CD14-positive monocyte (primary cell): ENCODE measurements at regions not wholly inside any gene's neighbourhood (a gene's known extent, or its start where the extent isn't known, plus 50 kb on each side); places are given as distances from the start of the nearest gene placed in this dataset.

Experiments used
- DNase-seq, 3 donors: peaks; one replicate each; pipeline ENCODE4 v3.0.0-alpha.2; 2011 to 2022
- H2AFZ ChIP-seq: 2 replicates; pipeline ENCODE4 v1.6.0; 2012; ENCODE audit warnings: mild to moderate bottlenecking, low read depth, low read length, inconsistent platforms; ENCODE audit not compliant: insufficient read depth, poor library complexity, severe bottlenecking
- H3K27ac ChIP-seq, 2 donors: 1 replicate in 1 of 2; 2 replicates in 1 of 2; pipeline ENCODE4 v1.5.1; 2012 to 2013; ENCODE audit warnings: low read length in 2 of 2, control low read depth in 1 of 2, inconsistent platforms in 1 of 2, low read depth in 1 of 2, mild to moderate bottlenecking in 1 of 2
- H3K27me3 ChIP-seq, 2 donors: one replicate each; pipeline versions ENCODE4 v1.6.0 to v1.6.1; 2011 to 2013; ENCODE audit warnings: low read length in 2 of 2; ENCODE audit not compliant: control insufficient read depth in 2 of 2, insufficient read depth in 2 of 2
- H3K36me3 ChIP-seq, 2 donors: replicated peaks in 1 of 2; 1 replicate in 1 of 2; 2 replicates in 1 of 2; pipeline versions ENCODE4 v1.5.1 to v1.6.1; 2012 to 2013; ENCODE audit warnings: low read length in 2 of 2, control low read depth in 1 of 2, inconsistent platforms in 1 of 2, mild to moderate bottlenecking in 1 of 2; ENCODE audit not compliant: insufficient read depth in 2 of 2, control insufficient read depth in 1 of 2
- H3K4me1 ChIP-seq, 2 donors: 1 replicate in 1 of 2; 2 replicates in 1 of 2; pipeline versions ENCODE4 v1.5.1 to v1.6.1; 2012 to 2013; ENCODE audit warnings: low read length in 2 of 2, control low read depth in 1 of 2, inconsistent platforms in 1 of 2, mild to moderate bottlenecking in 1 of 2, moderate library complexity in 1 of 2; ENCODE audit not compliant: insufficient read depth in 2 of 2, control insufficient read depth in 1 of 2
- H3K4me2 ChIP-seq: replicated peaks from 2 replicates; pipeline ENCODE3; 2012; ENCODE audit warnings: low read length, moderate library complexity, mild to moderate bottlenecking; ENCODE audit not compliant: poor library complexity, severe bottlenecking; ENCODE audit errors: extremely low read depth
- H3K4me3 ChIP-seq, 3 experiments: fragments of 200-600 bp in 1 of 3; sonication (generic) in 1 of 3; replicated peaks in 1 of 3; 1 replicate in 2 of 3; 2 replicates in 1 of 3; pipeline ENCODE4 v1.5.1; 2011 to 2013; ENCODE audit warnings: low read length in 3 of 3, mild to moderate bottlenecking in 3 of 3, control low read depth in 2 of 3, low read depth in 2 of 3, inconsistent platforms in 1 of 3, moderate library complexity in 1 of 3
- H3K79me2 ChIP-seq: 2 replicates; pipeline ENCODE4 v1.6.0; 2012; ENCODE audit warnings: mild to moderate bottlenecking, control low read depth, inconsistent platforms, low read length, moderate library complexity; ENCODE audit not compliant: insufficient read depth
- H3K9ac ChIP-seq: 2 replicates; pipeline ENCODE4 v1.6.0; 2017; ENCODE audit warnings: low read length, mild to moderate bottlenecking; ENCODE audit not compliant: insufficient read depth, poor library complexity, severe bottlenecking
- H3K9me3 ChIP-seq, 2 donors: replicated peaks in 1 of 2; 1 replicate in 1 of 2; 2 replicates in 1 of 2; pipeline versions ENCODE4 v1.5.1 to v1.6.1; 2012 to 2013; ENCODE audit warnings: low read length in 2 of 2, control low read depth in 1 of 2; ENCODE audit not compliant: control insufficient read depth in 1 of 2, insufficient read depth in 1 of 2
- H4K20me1 ChIP-seq: 2 replicates; pipeline ENCODE4 v1.6.0; 2012; ENCODE audit warnings: mild to moderate bottlenecking, low read length, control low read depth, moderate library complexity; ENCODE audit not compliant: insufficient read depth
- H3K27ac Mint-ChIP-seq, 7 donors: one replicate each; pipeline ENCODE4 v1.8.0; 2020; ENCODE audit warnings: mild to moderate bottlenecking in 7 of 7, mixed read lengths in 7 of 7, moderate library complexity in 6 of 7, inconsistent platforms in 2 of 7
- H3K27me3 Mint-ChIP-seq, 3 donors: one replicate each; pipeline ENCODE4 v1.8.0; 2021 to 2022; ENCODE audit warnings: low read depth in 3 of 3, mild to moderate bottlenecking in 3 of 3, mixed read lengths in 3 of 3, moderate library complexity in 3 of 3, inconsistent platforms in 1 of 3
- H3K36me3 Mint-ChIP-seq, 2 donors: one replicate each; pipeline ENCODE4 v1.8.0; 2020; ENCODE audit warnings: mixed read lengths in 2 of 2, inconsistent platforms in 1 of 2, mild to moderate bottlenecking in 1 of 2
- H3K4me1 Mint-ChIP-seq: one replicate; pipeline ENCODE4 v1.8.0; 2020; ENCODE audit warnings: mild to moderate bottlenecking, mixed read lengths
- H3K4me3 Mint-ChIP-seq, 2 donors: one replicate each; pipeline ENCODE4 v1.8.0; 2020; ENCODE audit warnings: mild to moderate bottlenecking in 2 of 2, mixed read lengths in 2 of 2, moderate library complexity in 1 of 2
- H3K9me3 Mint-ChIP-seq, 7 donors: one replicate each; pipeline ENCODE4 v1.8.0; 2020 to 2022; ENCODE audit warnings: mixed read lengths in 7 of 7, mild to moderate bottlenecking in 6 of 7, moderate library complexity in 6 of 7, inconsistent platforms in 2 of 7
- CTCF ChIP-seq: fragments of 200-600 bp; IDR thresholded peaks from one replicate; pipeline ENCODE4 v1.8.0; 2022; ENCODE audit warnings: antibody characterized with exemption, mild to moderate bottlenecking
- WGBS: methylation state at CpG from one replicate; pipeline ENCODE4 v1.1.5; 2013; ENCODE audit warnings: missing lambda C conversion rate; ENCODE audit not compliant: insufficient coverage; 5-methylcytosine and 5-hydroxymethylcytosine counted together
- intact Hi-C, 2 donors: fragments of 100-400 bp; cut with micrococcal nuclease; formaldehyde crosslinking; loops; one replicate each; pipeline versions ENCODE4 v1.15.0 to v1.15.1; 2023

- no peak overlapping the region for H3K27ac ChIP-seq
- no peaks in the 10 kb centered on the region for H4K20me1 ChIP-seq
- Mint-ChIP-seq H3K4me1 (no peaks in the 10 kb centered on the region), H3K4me3 (no peak overlapping the region), H3K27me3 (no peaks in the 10 kb centered on the region), H3K36me3 (no peaks in the 10 kb centered on the region), H3K9me3 (no peaks in the 10 kb centered on the region), H3K27ac (no peak overlapping the region)
- no peaks in the 10 kb centered on the region for H3K4me1 ChIP-seq
- H3K4me2 ChIP-seq = no peak overlapping the region
- H3K4me3 ChIP-seq = no peak overlapping the region
- intact Hi-C loops = no loop called here
- no peak overlapping the region for H3K9ac ChIP-seq
- H3K36me3 ChIP-seq = no peaks in the 10 kb centered on the region
- no peaks in the 10 kb centered on the region for H3K9me3 ChIP-seq
- WGBS = no CpG with 5 or more reads among the region's 1 CpG
- H3K27me3 ChIP-seq = no peaks in the 10 kb centered on the region
- no peak for TF ChIP-seq CTCF
- no peak for DNase-seq
- no peak overlapping the region for H2AFZ ChIP-seq
- H3K79me2 ChIP-seq = no peaks in the 10 kb centered on the region
These were observed 82.3 kb upstream of the S1PR1 start for GRCh38 chr1:101154547-101154946.

GRCh38 chr1:101153692-101154091 is 83.1 kb upstream of the S1PR1 start:
- Histone ChIP-seq H3K9ac (no peak overlapping the region), H3K27ac (no peak overlapping the region), H3K79me2 (no peaks in the 10 kb centered on the region), H3K4me1 (no peaks in the 10 kb centered on the region), H4K20me1 (no peaks in the 10 kb centered on the region), H3K9me3 (no peaks in the 10 kb centered on the region), H2AFZ (no peak overlapping the region), H3K4me2 (no peak overlapping the region), H3K36me3 (no peaks in the 10 kb centered on the region), H3K4me3 (no peak overlapping the region), H3K27me3 (no peaks in the 10 kb centered on the region)
- DNase-seq = no peak
- Mint-ChIP-seq H3K36me3 (no peaks in the 10 kb centered on the region), H3K4me1 (no peaks in the 10 kb centered on the region), H3K4me3 (no peak overlapping the region), H3K27me3 (no peaks in the 10 kb centered on the region), H3K9me3 (no peaks in the 10 kb centered on the region), H3K27ac (no peak overlapping the region)
- TF ChIP-seq CTCF = no peak
- no CpG with 5 or more reads among the region's 2 CpGs for WGBS
- intact Hi-C loops = no loop called here
